Activated T-helper 17 cell treated with anti-CD3 and anti-CD28 coated beads, Interleukin-2, amount 50 U/mL, for 72 hours (primary cell): ENCODE measurements at regions not wholly inside any gene's neighbourhood (a gene's known extent, or its start where the extent isn't known, plus 50 kb on each side); places are given as distances from the start of the nearest gene placed in this dataset.

Experiments used
- ATAC-seq: fragments of 150-1000 bp; cut with Tn5 transposase; replicated peaks from 2 replicates; pipeline ENCODE4 v1.10.0; 2021; ENCODE audit warnings: mild to moderate bottlenecking, moderate library complexity
- H3K27ac Mint-ChIP-seq: one replicate; pipeline ENCODE4 v1.8.0; 2022; ENCODE audit warnings: mixed read lengths
- H3K27me3 Mint-ChIP-seq: one replicate; pipeline ENCODE4 v1.8.0; 2022; ENCODE audit warnings: mixed read lengths
- H3K36me3 Mint-ChIP-seq: one replicate; pipeline ENCODE4 v1.8.0; 2022; ENCODE audit warnings: low read depth, mild to moderate bottlenecking, mixed read lengths
- H3K4me1 Mint-ChIP-seq: one replicate; pipeline ENCODE4 v1.8.0; 2022; ENCODE audit warnings: mixed read lengths
- H3K4me3 Mint-ChIP-seq: one replicate; pipeline ENCODE4 v1.8.0; 2022; ENCODE audit warnings: mild to moderate bottlenecking, mixed read lengths
- H3K9me3 Mint-ChIP-seq: one replicate; pipeline ENCODE4 v1.8.0; 2022; ENCODE audit warnings: mixed read lengths

DNA sequence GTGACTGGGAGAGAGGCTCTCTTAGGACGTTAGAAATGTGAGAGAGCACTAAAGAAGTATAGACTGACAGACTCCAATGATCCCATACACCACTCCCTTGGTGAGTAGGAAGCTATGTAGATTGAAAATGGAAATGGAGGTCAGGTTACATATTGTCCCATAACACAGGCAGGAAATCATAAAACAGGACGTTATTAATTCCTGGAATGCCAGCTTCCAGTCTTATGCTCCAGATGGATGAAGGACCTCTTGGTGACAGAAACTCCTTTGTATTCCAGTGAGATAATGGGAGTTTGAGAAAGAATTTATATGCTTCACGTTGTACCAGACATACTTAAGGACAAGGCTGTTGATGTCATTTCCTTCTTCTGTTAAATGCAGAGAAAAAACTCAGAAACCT lies 338.2 kb upstream of the ITGA1 start:
- Mint-ChIP-seq H3K9me3 (no peaks in the 10 kb centered on the region), H3K27me3 (no peaks in the 10 kb centered on the region), H3K36me3 (no peaks in the 10 kb centered on the region), H3K4me1 (no peaks in the 10 kb centered on the region), H3K27ac (no peak overlapping the region), H3K4me3 (no peak overlapping the region)
- ATAC-seq: no peak

DNA sequence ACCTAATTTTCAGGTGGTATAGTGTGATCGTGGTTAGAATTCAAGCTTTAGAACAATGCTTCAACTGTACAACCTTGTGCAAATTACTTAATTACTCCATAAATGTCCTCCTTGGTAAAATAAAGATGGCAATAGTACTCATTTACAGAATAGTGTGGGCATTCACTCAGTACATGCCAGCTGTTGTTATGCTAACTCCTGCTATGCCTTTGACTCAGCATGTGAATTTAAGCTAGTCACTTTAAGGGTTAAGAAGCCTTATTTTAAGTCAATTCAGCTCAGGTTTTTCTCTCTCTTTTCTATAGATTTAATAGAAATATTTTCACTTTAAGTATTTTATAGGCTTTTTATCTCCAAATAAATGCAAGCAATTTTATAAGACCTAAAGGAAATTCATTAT lies 335.6 kb upstream of the ITGA1 start:
- no peaks in the 10 kb centered on the region for H3K9me3 Mint-ChIP-seq
- no peak for ATAC-seq
- H3K27me3 Mint-ChIP-seq: peaks cover 6% of the 10 kb centered on the region
- H3K4me3 Mint-ChIP-seq: no peak overlapping the region
- H3K27ac Mint-ChIP-seq: no peak overlapping the region
- no peaks in the 10 kb centered on the region for H3K4me1 Mint-ChIP-seq
- no peaks in the 10 kb centered on the region for H3K36me3 Mint-ChIP-seq

DNA sequence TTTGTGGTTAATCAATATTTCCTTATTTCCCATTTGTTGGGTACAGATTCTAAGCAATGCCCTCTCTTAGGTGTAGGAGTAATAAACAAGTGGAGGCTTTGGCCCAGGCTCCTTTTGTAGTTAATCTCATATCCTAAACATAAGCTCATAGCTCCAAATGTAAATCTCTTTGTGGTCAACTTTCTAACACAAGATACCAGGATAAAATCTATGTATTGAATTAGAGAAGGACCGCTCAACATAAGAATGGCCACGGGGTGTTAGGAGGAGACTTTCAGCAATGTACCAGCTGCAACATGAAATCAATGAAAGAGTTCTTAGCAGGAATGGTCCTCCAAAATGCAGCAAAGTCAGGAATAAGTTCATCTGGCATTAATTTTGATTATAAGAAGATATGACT lies 334.5 kb upstream of the ITGA1 start:
- no peaks in the 10 kb centered on the region for H3K36me3 Mint-ChIP-seq
- H3K27ac Mint-ChIP-seq: no peak overlapping the region
- H3K9me3 Mint-ChIP-seq: no peaks in the 10 kb centered on the region
- no peak overlapping the region for H3K4me3 Mint-ChIP-seq
- peaks cover 6% of the 10 kb centered on the region for H3K27me3 Mint-ChIP-seq
- no peaks in the 10 kb centered on the region for H3K4me1 Mint-ChIP-seq
- no peak for ATAC-seq

DNA sequence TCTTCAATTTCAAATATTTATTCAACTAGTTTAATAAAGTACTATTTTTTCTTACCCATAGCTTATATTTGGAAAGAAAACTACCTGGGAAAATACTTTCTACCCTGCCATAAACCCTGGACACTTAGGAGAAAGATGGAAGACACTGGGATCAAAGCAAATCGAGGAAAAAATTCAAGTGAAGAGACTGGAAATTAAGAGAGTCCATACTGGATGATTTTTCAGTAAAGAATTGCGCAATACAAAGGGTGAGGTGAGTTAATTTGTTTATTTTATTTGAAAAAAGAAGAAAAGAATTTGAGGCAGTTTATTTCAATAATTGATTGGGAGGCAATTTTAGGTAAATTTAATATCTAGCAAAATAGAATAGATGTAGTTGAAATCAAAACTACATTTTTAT lies 331.8 kb upstream of the ITGA1 start:
- H3K4me3 Mint-ChIP-seq: no peak overlapping the region
- H3K27ac Mint-ChIP-seq: no peak overlapping the region
- H3K27me3 Mint-ChIP-seq: peaks cover 6% of the 10 kb centered on the region
- no peak for ATAC-seq
- H3K9me3 Mint-ChIP-seq: no peaks in the 10 kb centered on the region
- no peaks in the 10 kb centered on the region for H3K36me3 Mint-ChIP-seq
- no peaks in the 10 kb centered on the region for H3K4me1 Mint-ChIP-seq

DNA sequence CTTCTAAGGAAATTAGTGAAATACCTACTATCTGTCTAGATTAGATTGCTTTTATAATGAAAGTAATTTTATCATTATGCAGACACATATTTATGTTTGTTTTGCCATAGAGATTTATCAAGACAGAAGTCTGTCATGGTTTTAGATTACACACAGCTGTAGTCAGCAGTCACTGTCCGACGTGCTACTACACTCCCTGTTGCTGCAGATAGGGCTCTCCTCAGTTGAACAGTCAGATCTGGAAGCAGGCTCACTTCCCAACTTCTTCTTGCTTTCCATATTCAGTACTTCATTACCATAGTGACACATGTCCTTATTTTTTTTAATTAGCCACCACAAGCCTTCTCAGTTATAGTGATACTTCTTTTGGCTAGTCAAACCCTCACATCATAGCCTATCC lies 329.9 kb upstream of the ITGA1 start:
- H3K27me3 Mint-ChIP-seq: peaks cover 6% of the 10 kb centered on the region
- no peak overlapping the region for H3K27ac Mint-ChIP-seq
- no peaks in the 10 kb centered on the region for H3K4me1 Mint-ChIP-seq
- no peaks in the 10 kb centered on the region for H3K9me3 Mint-ChIP-seq
- H3K4me3 Mint-ChIP-seq: no peak overlapping the region
- ATAC-seq: no peak
- H3K36me3 Mint-ChIP-seq: no peaks in the 10 kb centered on the region

DNA sequence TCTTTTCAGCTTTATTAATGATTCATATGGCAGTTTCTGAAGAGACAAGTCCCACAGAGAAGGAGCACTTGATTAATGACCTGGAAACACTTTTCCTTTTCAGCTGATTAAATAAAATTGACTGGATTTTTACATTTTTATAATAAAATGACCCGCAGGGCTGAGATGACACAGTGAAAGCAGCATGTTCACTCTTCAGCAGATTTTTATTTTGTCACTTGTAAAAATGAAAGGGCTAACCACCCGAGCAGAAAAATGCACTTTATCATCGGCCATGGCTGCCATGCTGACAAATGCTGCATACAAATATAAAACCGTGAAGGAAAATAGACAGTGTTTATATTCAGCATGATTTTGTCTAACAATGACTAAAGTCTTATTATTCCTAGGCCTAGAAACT lies 321.6 kb upstream of the ITGA1 start:
- no peaks in the 10 kb centered on the region for H3K9me3 Mint-ChIP-seq
- ATAC-seq: no peak

DNA sequence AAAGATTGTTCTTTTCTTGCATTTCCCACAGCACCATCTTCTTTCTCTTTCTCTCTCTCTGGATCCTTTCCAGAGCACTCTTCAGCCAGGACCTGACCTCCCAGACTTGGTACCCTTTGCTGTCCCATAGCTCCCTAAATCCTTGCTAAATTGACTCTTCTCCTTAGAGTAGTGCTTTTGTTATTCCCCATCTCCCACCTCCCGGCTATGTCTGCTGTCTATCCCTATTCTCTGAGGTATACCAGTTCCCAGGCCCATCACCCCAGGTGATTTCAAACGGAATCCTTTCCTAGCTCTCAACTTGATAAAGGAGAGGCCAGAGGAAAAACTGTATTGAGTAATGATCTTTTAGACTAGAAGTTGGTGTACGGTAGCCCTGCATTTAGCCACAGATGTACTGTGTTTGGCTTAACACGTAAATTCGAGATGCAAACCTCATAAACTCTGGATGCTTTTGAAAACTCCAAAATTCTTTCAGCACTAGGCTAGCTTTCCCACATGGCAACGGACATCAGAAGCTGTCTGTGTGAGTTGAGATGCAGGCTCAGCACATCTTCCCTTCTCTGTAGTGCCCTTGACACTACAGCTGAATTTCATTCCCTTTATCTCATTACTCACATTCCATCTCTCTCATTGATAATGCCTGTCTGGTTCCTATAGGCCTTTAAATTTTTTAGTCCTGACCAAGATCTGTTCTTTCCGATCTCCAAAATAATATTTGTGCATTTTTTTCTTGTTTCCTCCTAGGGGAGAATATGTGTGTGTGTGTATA lies 320.8 kb upstream of the ITGA1 start:
- no peak for ATAC-seq
- no peaks in the 10 kb centered on the region for H3K27me3 Mint-ChIP-seq
- H3K36me3 Mint-ChIP-seq: no peaks in the 10 kb centered on the region
- H3K9me3 Mint-ChIP-seq: no peaks in the 10 kb centered on the region
- H3K4me1 Mint-ChIP-seq: no peaks in the 10 kb centered on the region
- no peak overlapping the region for H3K27ac Mint-ChIP-seq
- H3K4me3 Mint-ChIP-seq: no peak overlapping the region

More for the DNA sequence above, 321.6 kb upstream of the ITGA1 start:
- H3K36me3 Mint-ChIP-seq: no peaks in the 10 kb centered on the region
- no peaks in the 10 kb centered on the region for H3K27me3 Mint-ChIP-seq
- H3K4me1 Mint-ChIP-seq: no peaks in the 10 kb centered on the region
- no peak overlapping the region for H3K27ac Mint-ChIP-seq
- no peak overlapping the region for H3K4me3 Mint-ChIP-seq

DNA sequence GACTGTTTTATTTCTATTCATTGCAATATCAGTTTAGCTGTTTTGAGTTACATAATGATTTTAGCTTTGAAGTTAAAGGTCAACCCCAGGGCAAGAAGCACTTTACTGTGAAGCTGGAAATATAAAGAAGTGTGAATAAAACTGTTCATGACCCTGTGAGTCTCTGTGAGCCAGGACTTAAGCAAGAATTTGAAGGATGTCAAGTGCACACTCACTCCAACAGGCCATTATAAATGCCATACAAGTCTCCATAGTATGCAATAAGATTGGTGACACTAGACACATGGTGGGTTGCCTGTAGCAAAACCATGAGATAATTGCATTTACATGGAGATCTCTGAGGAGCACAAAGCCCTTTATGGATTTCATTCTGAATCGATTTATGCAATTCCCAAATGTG lies 318.7 kb upstream of the ITGA1 start:
- Mint-ChIP-seq H3K27ac (no peak overlapping the region), H3K4me3 (no peak overlapping the region), H3K4me1 (no peaks in the 10 kb centered on the region), H3K9me3 (no peaks in the 10 kb centered on the region), H3K27me3 (no peaks in the 10 kb centered on the region), H3K36me3 (no peaks in the 10 kb centered on the region)
- no peak for ATAC-seq

DNA sequence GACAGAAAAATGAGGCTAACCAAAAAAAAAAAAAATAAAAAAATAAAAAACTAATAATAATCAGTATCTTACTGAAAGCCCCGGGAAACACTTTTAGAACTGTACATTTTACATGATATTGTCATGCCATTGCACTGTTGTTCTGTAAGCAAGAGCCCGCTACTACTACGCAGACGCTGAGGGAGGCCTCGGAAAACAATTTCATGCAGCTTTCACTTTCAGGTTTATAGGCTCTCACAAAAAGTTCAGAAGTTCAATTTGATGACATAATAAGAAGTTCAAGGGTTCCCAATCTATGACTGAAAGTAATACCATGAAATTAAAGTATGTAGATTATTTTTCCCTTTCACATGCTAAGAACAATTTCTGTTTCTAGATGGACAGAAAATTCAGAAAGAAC lies 318.3 kb upstream of the ITGA1 start:
- Mint-ChIP-seq H3K9me3 (no peaks in the 10 kb centered on the region), H3K27ac (no peak overlapping the region), H3K27me3 (no peaks in the 10 kb centered on the region), H3K4me1 (no peaks in the 10 kb centered on the region), H3K4me3 (peak overlapping the region; percentile 50), H3K36me3 (no peaks in the 10 kb centered on the region)
- peak; percentile 58 for ATAC-seq

DNA sequence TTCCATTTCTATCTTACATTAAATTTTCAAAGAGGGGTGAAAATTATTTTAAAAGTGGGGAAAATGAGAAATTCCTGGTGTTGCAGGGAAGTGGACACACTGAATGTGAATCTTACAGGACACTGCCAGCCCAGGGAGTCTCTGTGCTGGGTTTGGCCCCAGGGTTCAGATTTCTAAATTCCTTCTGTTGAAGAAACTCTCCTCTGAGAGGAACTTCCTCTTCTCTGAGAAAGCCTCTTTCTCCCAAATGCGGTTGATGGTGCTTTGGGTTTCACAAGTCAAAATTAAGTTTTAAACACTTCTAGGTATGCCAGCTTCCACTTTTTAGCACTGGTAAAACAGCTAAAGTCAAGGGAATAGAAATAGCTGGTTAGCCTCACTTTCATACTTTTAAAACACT lies 317.9 kb upstream of the ITGA1 start:
- H3K4me1 Mint-ChIP-seq: no peaks in the 10 kb centered on the region
- H3K27ac Mint-ChIP-seq: no peak overlapping the region
- H3K27me3 Mint-ChIP-seq: no peaks in the 10 kb centered on the region
- ATAC-seq: no peak
- no peaks in the 10 kb centered on the region for H3K36me3 Mint-ChIP-seq
- H3K9me3 Mint-ChIP-seq: no peaks in the 10 kb centered on the region
- H3K4me3 Mint-ChIP-seq: peak overlapping the region; percentile 50

DNA sequence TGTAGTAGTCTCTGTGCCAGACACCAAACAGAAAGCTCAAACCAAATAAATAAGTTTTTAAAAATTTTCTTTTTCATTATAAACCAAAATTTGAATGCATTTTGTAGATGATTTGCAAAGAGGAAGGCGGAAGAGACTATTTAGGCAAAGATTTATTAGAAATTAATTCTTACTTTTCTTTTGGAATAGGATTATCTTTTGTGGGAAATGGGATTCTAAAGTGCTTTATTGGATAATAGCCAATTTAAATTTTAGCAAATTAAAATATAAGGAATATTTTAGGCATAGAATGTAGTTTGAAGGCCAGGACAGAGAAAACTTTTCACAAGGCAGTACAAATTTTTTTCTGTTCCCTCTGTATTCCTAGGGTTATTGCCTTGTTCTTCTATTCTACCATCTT lies 311.4 kb upstream of the ITGA1 start:
- Mint-ChIP-seq H3K27ac (no peak overlapping the region), H3K36me3 (no peaks in the 10 kb centered on the region), H3K27me3 (peaks cover 3% of the 10 kb centered on the region), H3K9me3 (no peaks in the 10 kb centered on the region), H3K4me1 (no peaks in the 10 kb centered on the region), H3K4me3 (no peak overlapping the region)
- ATAC-seq: no peak

DNA sequence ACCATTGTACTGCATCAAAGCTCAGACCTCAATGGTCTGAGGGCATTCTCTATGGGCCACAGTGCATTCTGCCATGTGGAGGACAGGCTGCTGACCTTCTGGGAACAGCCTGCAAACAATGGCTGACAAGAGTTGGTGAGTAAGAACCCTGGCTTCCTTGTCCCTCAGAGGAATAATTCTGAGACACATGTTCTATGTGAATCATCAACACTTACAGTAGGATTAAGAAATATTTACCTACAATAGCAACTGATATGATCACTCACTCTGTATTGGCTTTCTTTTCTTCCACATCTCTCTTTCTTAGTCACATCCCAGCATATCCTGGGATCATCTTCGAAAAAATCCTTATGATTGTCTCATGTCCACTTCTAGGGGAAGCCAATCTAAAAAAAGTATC lies 306.5 kb upstream of the ITGA1 start:
- H3K27ac Mint-ChIP-seq: no peak overlapping the region
- no peaks in the 10 kb centered on the region for H3K4me1 Mint-ChIP-seq
- peaks cover 3% of the 10 kb centered on the region for H3K9me3 Mint-ChIP-seq
- ATAC-seq: no peak
- H3K4me3 Mint-ChIP-seq: no peak overlapping the region
- H3K36me3 Mint-ChIP-seq: no peaks in the 10 kb centered on the region
- peaks cover 8% of the 10 kb centered on the region for H3K27me3 Mint-ChIP-seq

DNA sequence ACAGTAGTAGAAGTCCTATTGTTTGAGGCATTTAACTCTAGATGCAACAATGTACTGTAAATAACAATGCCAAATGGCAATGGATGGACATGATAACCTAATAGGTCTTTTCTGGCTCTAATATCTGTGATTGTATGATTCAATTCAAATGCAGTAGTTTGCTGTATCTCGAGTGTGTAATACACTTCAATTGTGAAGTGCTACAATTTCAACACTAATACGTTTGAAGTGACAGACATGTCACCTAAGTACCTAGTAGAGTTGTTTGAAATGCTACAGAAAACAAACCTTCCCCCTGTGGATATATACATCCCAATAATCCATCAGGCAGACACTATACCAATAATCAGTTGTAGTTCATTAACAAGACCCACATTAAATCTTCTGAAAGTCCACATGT lies 305.9 kb upstream of the ITGA1 start:
- Mint-ChIP-seq H3K27ac (no peak overlapping the region), H3K9me3 (peaks cover 3% of the 10 kb centered on the region), H3K27me3 (peaks cover 8% of the 10 kb centered on the region), H3K36me3 (no peaks in the 10 kb centered on the region), H3K4me3 (no peak overlapping the region), H3K4me1 (no peaks in the 10 kb centered on the region)
- no peak for ATAC-seq

DNA sequence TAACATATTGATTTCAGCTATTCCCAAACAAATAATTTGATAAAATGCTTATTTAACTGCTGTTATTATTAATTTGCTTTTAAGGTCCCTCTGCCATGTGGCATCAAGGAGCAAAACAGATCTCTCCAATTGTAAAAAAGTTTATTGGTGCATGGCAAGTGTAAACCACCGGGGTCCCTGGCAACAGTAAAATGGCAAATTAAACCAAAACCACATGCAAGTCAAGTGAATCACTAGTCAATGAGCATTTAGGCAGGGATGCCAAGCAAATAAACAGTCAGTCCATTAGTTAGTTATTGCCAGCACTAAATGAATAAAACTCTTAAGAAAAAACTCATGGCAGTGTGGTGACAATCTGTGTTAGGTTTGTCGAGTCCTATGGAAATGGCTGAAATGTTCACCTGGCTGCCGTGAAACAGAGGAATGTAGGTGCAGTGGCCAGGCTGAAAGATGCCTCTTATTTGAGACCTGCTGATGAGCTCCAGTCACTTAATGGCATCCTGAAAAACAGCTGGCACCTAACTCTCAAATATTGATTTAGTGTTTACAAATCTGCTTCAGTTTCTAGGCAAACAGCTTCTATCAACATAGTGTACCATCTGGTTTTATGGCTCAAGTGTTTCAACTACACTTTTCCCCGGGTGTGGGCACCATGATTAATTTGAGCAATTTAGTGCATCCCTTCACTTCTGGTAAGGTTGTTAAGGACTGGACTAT lies 296.5 kb upstream of the ITGA1 start:
- no peaks in the 10 kb centered on the region for H3K36me3 Mint-ChIP-seq
- no peak overlapping the region for H3K4me3 Mint-ChIP-seq
- no peak for ATAC-seq
- H3K27ac Mint-ChIP-seq: no peak overlapping the region
- H3K4me1 Mint-ChIP-seq: no peaks in the 10 kb centered on the region
- no peaks in the 10 kb centered on the region for H3K9me3 Mint-ChIP-seq
- no peaks in the 10 kb centered on the region for H3K27me3 Mint-ChIP-seq

DNA sequence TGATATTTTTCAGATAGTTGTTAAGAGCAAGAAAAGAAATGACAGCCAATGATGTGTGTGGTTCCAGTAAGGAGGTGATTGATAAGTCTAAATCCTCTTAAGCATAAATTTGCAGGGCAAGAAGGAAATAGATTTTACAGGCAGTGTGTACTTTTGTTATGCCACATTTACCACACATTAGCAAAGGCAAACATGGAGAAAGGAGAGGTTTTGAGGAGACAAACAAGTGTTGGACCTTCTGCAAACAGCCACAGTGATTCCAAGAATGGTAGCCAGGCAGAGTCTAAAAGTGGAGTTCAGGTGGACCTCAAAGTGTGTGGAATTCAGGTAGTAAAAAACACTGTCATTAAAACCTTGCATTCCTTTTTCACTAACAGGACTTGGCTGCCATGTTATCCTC lies 295.9 kb upstream of the ITGA1 start:
- H3K36me3 Mint-ChIP-seq: no peaks in the 10 kb centered on the region
- H3K27ac Mint-ChIP-seq: no peak overlapping the region
- no peaks in the 10 kb centered on the region for H3K9me3 Mint-ChIP-seq
- H3K4me3 Mint-ChIP-seq: no peak overlapping the region
- no peaks in the 10 kb centered on the region for H3K4me1 Mint-ChIP-seq
- H3K27me3 Mint-ChIP-seq: no peaks in the 10 kb centered on the region
- no peak for ATAC-seq
